H7 (cell line): ENCODE measurements at regions not wholly inside any gene's neighbourhood (a gene's known extent, or its start where the extent isn't known, plus 50 kb on each side); places are given as distances from the start of the nearest gene placed in this dataset.

Experiments used
- DNase-seq: peaks from one replicate; pipeline ENCODE4 v3.0.0; 2012
- H3K27me3 ChIP-seq: 2 replicates; pipeline ENCODE4 v1.6.0; 2011; ENCODE audit warnings: mild to moderate bottlenecking, low read length; ENCODE audit not compliant: control insufficient read depth, insufficient read depth
- H3K36me3 ChIP-seq: replicated peaks from 2 replicates; pipeline ENCODE4 v1.5.1; 2011; ENCODE audit warnings: low read length; ENCODE audit not compliant: control insufficient read depth, insufficient read depth
- H3K4me3 ChIP-seq: 2 replicates; pipeline ENCODE4 v1.5.1; 2011; ENCODE audit warnings: low read depth, mild to moderate bottlenecking, control low read depth, low read length, moderate library complexity; ENCODE audit not compliant: insufficient read depth

GRCh38 chr15:25188551-25189101 lies 233.8 kb downstream of the SNRPN start:
- Histone ChIP-seq H3K27me3 (no peaks in the 10 kb centered on the region), H3K4me3 (no peak overlapping the region), H3K36me3 (no peaks in the 10 kb centered on the region)
- DNase-seq: no peak

DNA sequence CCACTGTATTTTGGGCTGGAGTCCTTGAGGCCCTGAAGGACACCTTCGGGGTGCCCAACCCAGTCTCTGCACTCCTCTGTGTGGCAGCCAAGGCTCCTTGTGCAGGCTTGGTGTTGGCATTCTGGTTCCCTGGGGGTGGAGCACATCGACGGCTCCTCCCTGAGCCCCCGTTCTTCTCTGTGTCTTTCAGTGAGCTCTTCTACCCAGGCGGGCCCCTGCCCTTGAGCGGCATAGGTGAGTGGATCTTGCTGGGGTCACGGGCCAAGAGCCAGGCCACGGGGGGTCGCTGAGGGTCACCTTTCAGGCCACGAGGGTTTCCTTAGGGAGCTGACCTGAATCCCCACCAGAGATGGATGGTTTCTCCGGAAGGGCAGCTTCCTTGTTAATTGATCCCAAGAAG lies 234.8 kb downstream of the SNRPN start:
- H3K27me3 ChIP-seq: no peaks in the 10 kb centered on the region
- no peaks in the 10 kb centered on the region for H3K36me3 ChIP-seq
- H3K4me3 ChIP-seq: no peak overlapping the region
- no peak for DNase-seq

- DNase-seq: no peak
- Histone ChIP-seq H3K36me3 (no peaks in the 10 kb centered on the region), H3K27me3 (no peaks in the 10 kb centered on the region), H3K4me3 (no peak overlapping the region)
Observed at GRCh38 chr15:25192651-25193050, 237.9 kb downstream of the SNRPN start.

- Histone ChIP-seq H3K4me3 (no peak overlapping the region), H3K36me3 (no peaks in the 10 kb centered on the region), H3K27me3 (no peaks in the 10 kb centered on the region)
- DNase-seq: no peak
Observed at GRCh38 chr15:25207369-25207768, 231.5 kb downstream of the UBE3A start.

- no peaks in the 10 kb centered on the region for H3K27me3 ChIP-seq
- H3K36me3 ChIP-seq: no peaks in the 10 kb centered on the region
- DNase-seq: no peak
- H3K4me3 ChIP-seq: no peak overlapping the region
Observed at GRCh38 chr15:25208735-25209134, 230.1 kb downstream of the UBE3A start.

DNA sequence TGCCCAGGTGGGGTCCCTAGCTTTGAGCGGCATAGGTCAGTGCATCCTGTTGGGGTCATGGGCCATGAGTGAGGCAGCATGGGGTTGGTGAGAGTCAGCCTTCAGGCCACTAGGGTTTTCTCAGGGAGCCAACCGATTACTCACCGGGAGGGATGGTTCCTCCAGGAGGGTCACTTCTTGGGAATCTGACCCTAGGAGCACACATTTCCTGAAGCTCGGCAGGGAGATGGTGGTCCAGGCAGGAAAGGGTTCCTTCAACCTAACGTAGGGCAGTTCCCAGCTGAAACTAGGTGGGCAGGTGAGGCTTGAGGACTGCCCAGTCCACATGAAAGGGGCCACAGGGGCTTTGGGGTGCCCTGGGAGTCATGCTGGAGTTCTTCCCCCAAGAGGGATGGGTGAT lies 218.0 kb downstream of the UBE3A start:
- Histone ChIP-seq H3K27me3 (no peaks in the 10 kb centered on the region), H3K4me3 (no peak overlapping the region), H3K36me3 (no peaks in the 10 kb centered on the region)
- no peak for DNase-seq

DNA sequence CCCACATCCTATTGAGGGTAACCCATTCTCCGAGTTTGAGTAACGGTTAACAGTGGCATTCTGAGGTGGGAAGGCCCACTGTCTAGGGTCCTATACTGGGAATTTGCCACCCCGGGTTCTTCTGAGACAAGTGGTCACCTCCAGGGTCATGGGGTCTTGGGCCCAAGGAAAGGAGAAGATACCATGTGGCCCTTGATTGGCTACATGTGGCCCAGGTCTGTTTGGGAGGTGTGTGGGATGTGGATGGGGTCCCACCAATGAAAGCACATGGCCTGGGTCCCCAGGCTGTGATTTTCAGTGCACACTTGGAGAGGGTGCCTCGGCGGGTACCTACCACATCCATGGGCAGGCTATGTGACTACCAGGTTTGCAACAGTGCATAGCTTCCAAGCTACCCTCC lies 214.4 kb downstream of the UBE3A start:
- Histone ChIP-seq H3K4me3 (no peak overlapping the region), H3K36me3 (no peaks in the 10 kb centered on the region), H3K27me3 (no peaks in the 10 kb centered on the region)
- DNase-seq: no peak

DNA sequence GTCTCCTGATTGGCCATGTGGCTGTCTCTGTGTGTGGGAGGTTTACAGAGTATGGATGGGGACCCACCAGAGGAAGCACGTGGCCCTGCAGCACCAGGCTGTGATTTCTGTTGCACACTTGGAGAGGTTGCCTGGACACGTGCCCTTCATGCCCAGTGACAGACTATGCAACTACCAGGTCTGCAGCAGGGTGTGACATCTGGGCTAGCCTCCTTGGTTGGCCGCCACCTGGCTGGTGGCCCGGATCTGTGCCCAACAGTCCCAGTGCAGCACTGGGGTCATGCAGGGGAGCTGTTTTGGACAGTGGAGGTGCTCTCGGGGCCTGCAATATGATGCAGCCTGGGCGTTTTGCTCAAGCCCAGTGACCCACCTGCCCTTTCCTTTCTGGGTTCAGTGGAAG lies 212.5 kb downstream of the UBE3A start:
- no peaks in the 10 kb centered on the region for H3K36me3 ChIP-seq
- no peak for DNase-seq
- H3K4me3 ChIP-seq: no peak overlapping the region
- no peaks in the 10 kb centered on the region for H3K27me3 ChIP-seq

- no peaks in the 10 kb centered on the region for H3K27me3 ChIP-seq
- no peak for DNase-seq
Observed at GRCh38 chr15:25228261-25228660, 210.6 kb downstream of the UBE3A start.

DNA sequence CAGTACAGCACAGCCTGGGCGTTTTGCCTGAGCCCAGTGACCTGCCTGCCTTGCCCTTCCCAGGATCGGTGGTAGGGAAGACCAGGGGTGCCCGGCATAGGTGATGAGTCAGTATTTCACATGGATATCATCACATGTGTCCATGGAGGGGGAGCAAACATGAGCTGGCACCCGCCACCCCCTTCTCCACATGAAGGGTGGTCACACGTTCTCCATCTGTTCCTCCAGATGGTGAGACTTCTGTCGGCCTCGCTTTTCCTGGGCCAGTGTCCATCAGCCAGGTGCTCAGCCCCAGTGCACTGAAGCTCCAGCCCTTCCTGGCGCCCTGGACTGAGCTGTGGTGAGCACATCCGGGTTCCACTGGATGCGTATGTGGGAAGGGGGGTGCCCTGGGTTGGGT lies 208.4 kb downstream of the UBE3A start:
- DNase-seq: no peak
- no peaks in the 10 kb centered on the region for H3K36me3 ChIP-seq
- no peaks in the 10 kb centered on the region for H3K27me3 ChIP-seq
- no peak overlapping the region for H3K4me3 ChIP-seq

More at GRCh38 chr15:25228261-25228660, 210.6 kb downstream of the UBE3A start:
- Histone ChIP-seq H3K36me3 (no peaks in the 10 kb centered on the region), H3K4me3 (no peak overlapping the region)

GRCh38 chr15:25233766-25234350 lies 205.0 kb downstream of the UBE3A start:
- DNase-seq: no peak

GRCh38 chr15:25234831-25235230 lies 204.0 kb downstream of the UBE3A start:
- DNase-seq: no peak
- Histone ChIP-seq H3K27me3 (no peaks in the 10 kb centered on the region), H3K36me3 (no peaks in the 10 kb centered on the region), H3K4me3 (no peak overlapping the region)

More at GRCh38 chr15:25233766-25234350, 205.0 kb downstream of the UBE3A start:
- no peak overlapping the region for H3K4me3 ChIP-seq
- no peaks in the 10 kb centered on the region for H3K27me3 ChIP-seq
- no peaks in the 10 kb centered on the region for H3K36me3 ChIP-seq

DNA sequence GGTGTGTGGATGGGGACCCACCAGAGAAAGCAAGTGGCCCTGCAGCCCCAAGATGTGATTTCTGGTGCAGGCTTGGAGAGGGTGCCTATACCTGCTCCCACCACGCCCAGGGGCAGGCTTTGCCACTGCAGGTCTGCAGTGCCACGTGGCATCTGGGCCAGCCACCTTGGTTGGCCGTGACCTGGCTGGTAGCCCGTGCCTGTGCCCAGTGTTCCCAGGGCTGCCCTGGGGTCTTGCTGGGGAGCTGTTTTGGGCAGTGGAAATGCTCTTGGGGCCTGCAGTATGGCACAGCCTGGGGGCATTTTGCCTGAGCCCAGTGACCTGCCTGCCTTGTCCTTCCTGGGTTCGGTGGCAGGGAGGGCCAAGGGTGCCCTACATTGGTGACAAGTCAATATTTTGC lies 203.4 kb downstream of the UBE3A start:
- Histone ChIP-seq H3K36me3 (no peaks in the 10 kb centered on the region), H3K4me3 (no peak overlapping the region), H3K27me3 (no peaks in the 10 kb centered on the region)
- no peak for DNase-seq

DNA sequence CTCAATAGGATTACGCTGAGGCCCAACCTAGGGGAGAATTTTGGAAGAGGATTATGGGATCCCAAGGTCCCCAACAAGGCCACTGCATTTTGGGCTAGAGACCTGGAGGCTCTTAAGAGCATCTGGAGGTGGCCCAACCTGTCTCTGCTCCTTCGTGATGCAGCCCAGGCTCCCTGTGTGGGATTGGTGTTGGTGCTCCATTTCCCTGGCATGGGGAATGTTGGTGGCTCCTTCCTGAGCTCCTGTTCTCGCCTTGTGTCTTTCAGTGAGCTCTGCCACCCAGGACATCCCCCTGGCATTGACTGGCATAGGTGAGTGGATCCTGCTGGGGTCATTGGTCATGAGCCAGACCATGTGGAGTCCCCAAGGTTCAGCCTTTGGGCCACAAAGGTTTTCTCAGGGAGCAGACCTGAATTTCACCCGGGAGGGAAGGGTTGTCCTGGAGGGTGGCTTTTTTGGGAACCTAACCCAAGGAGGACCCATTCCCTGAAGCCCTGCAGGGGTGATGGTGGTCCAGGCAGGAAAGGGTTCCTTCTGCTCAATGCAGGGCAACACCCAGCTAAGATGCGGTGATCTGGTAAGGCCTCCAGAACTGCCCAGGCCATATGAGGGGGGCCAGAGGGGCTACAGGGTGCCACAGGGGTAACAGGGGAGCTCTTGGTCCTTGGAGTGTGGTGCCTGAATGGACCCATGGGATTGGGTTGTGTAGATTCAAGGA lies 202.5 kb downstream of the UBE3A start:
- no peak for DNase-seq
- Histone ChIP-seq H3K36me3 (no peaks in the 10 kb centered on the region), H3K4me3 (no peak overlapping the region), H3K27me3 (no peaks in the 10 kb centered on the region)

GRCh38 chr15:25236861-25237155 lies 202.0 kb downstream of the UBE3A start:
- H3K36me3 ChIP-seq: no peaks in the 10 kb centered on the region
- H3K27me3 ChIP-seq: no peaks in the 10 kb centered on the region
- no peak for DNase-seq
- no peak overlapping the region for H3K4me3 ChIP-seq
